KMS-11 (cell line): ENCODE measurements at regions not wholly inside any gene's neighbourhood (a gene's known extent, or its start where the extent isn't known, plus 50 kb on each side); places are given as distances from the start of the nearest gene placed in this dataset.

Experiments
- H2AFZ ChIP-seq: fragments of 200-600 bp; sonication (generic); 2 replicates; pipeline ENCODE4 v1.6.1; 2016; ENCODE audit warnings: antibody characterized with exemption, mixed run types, low read depth
- H3K27ac ChIP-seq: fragments of 200-600 bp; sonication (generic); 2 replicates; pipeline ENCODE4 v1.6.1; 2016; ENCODE audit warnings: mild to moderate bottlenecking, mixed run types
- H3K27me3 ChIP-seq: fragments of 200-600 bp; sonication (generic); 2 replicates; pipeline ENCODE4 v1.6.1; 2017; ENCODE audit warnings: mild to moderate bottlenecking, low read depth, mixed run types, moderate library complexity; ENCODE audit not compliant: insufficient read depth
- H3K36me3 ChIP-seq: fragments of 200-600 bp; sonication (generic); 2 replicates; pipeline ENCODE4 v1.6.1; 2017; ENCODE audit warnings: mild to moderate bottlenecking, mixed run types; ENCODE audit not compliant: insufficient read depth
- H3K4me1 ChIP-seq: fragments of 200-600 bp; sonication (generic); 2 replicates; pipeline ENCODE4 v1.6.1; 2016; ENCODE audit warnings: mild to moderate bottlenecking, low read depth, mixed run types; ENCODE audit not compliant: poor library complexity, severe bottlenecking
- H3K4me2 ChIP-seq: fragments of 200-600 bp; sonication (generic); 2 replicates; pipeline ENCODE4 v1.7.0; 2016; ENCODE audit warnings: mild to moderate bottlenecking, mixed run types
- H3K4me3 ChIP-seq: fragments of 200-600 bp; sonication (generic); IDR thresholded peaks from 2 replicates; pipeline ENCODE4 v1.6.1; 2017; ENCODE audit warnings: low read depth, low read length, mixed read lengths; ENCODE audit not compliant: insufficient read depth
- H3K79me2 ChIP-seq: fragments of 200-600 bp; sonication (generic); 2 replicates; pipeline ENCODE4 v1.6.1; 2016; ENCODE audit warnings: low read depth, mixed run types; ENCODE audit not compliant: insufficient read depth
- H3K9ac ChIP-seq: fragments of 200-600 bp; sonication (generic); 2 replicates; pipeline ENCODE4 v1.6.1; 2016; ENCODE audit warnings: mild to moderate bottlenecking, mixed run types
- H4K20me1 ChIP-seq: fragments of 200-600 bp; sonication (generic); 2 replicates; pipeline ENCODE4 v1.6.1; 2016; ENCODE audit warnings: mild to moderate bottlenecking, mixed run types; ENCODE audit not compliant: insufficient read depth
- TF ChIP-seq, protein P1 (sequence below): fragments of 200-600 bp; sonication (generic); conservative IDR thresholded peaks from 2 replicates; pipeline ENCODE4 v1.6.1; 2017; ENCODE audit warnings: low read depth, mild to moderate bottlenecking, antibody characterized with exemption, low read length, moderate library complexity, mixed read lengths

- Histone ChIP-seq H3K27me3 (no peaks in the 10 kb centered on the region), H3K9ac (no peak overlapping the region), H3K4me2 (no peak overlapping the region), H3K4me3 (no peak overlapping the region), H2AFZ (no peak overlapping the region), H3K27ac (no peak overlapping the region), H4K20me1 (no peaks in the 10 kb centered on the region), H3K36me3 (no peaks in the 10 kb centered on the region), H3K4me1 (no peaks in the 10 kb centered on the region), H3K79me2 (no peaks in the 10 kb centered on the region)
- TF ChIP-seq, protein P1, sequence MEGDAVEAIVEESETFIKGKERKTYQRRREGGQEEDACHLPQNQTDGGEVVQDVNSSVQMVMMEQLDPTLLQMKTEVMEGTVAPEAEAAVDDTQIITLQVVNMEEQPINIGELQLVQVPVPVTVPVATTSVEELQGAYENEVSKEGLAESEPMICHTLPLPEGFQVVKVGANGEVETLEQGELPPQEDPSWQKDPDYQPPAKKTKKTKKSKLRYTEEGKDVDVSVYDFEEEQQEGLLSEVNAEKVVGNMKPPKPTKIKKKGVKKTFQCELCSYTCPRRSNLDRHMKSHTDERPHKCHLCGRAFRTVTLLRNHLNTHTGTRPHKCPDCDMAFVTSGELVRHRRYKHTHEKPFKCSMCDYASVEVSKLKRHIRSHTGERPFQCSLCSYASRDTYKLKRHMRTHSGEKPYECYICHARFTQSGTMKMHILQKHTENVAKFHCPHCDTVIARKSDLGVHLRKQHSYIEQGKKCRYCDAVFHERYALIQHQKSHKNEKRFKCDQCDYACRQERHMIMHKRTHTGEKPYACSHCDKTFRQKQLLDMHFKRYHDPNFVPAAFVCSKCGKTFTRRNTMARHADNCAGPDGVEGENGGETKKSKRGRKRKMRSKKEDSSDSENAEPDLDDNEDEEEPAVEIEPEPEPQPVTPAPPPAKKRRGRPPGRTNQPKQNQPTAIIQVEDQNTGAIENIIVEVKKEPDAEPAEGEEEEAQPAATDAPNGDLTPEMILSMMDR, result no peak
Measured at GRCh38 chr2:126751477-126751876, 95.5 kb downstream of the GYPC start.

DNA sequence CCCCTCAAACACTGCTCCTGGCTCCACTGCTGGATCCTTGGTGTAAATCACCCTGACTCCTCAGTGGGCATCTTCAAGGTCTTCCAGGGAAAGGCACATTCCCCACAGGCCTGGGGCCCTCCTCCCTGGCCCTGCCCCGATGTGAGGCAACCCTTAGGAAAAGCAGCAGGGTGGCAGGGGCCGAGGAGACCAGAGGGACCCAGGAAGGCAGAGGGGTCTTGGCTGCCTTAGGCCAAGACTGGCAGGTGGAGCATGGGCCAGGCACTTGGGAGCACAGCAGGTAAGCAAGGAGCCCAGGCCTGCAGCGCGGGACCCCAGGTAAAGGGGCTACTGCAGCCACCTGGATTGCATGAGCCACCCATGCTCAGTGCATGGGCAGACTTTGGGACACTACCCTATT is 96.9 kb downstream of the GYPC start:
- no peaks in the 10 kb centered on the region for H3K4me1 ChIP-seq
- no peaks in the 10 kb centered on the region for H3K36me3 ChIP-seq
- H3K4me3 ChIP-seq, result no peak overlapping the region
- no peaks in the 10 kb centered on the region for H3K79me2 ChIP-seq
- H3K27me3 ChIP-seq, result no peaks in the 10 kb centered on the region
- TF ChIP-seq, protein P1, result no peak
- no peak overlapping the region for H3K9ac ChIP-seq
- H4K20me1 ChIP-seq, result no peaks in the 10 kb centered on the region
- H3K4me2 ChIP-seq, result no peak overlapping the region
- H2AFZ ChIP-seq, result no peak overlapping the region
- no peak overlapping the region for H3K27ac ChIP-seq

DNA sequence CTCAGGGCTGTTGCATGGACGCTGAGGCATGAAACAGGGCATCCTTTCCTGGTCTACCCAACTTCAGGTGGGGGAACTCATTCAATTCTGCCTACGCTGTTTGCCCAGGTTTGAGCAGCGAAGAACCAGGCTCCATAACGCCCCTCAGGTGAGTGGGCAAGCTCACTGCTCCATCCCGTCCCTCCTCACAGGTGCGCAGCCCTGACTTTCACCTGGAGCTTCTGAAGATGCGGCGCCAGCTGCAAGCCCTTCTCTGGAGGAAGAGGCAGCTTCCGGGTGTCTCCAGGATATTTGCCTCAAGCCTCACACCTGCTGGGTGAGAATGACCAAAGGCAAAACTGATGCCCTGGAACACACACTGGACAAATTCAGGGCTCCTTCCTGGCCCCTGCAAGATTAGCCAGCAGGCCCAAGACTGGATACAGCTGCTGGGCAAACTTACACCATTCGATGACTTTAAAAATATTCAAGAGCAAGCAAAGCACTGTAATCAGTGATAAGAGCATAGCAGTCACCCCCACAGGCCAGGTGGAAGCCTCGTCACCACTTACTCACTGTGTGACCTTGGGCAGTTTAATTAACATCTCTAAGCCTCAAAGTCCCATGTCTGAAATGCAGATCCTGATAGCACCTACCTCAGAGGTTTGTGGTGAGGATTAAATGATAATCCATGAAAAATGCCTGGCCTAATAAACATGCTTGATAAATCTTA is 97.7 kb downstream of the GYPC start:
- H4K20me1 ChIP-seq, result no peaks in the 10 kb centered on the region
- no peaks in the 10 kb centered on the region for H3K4me1 ChIP-seq
- no peak overlapping the region for H3K4me2 ChIP-seq
- no peak overlapping the region for H3K4me3 ChIP-seq
- no peaks in the 10 kb centered on the region for H3K27me3 ChIP-seq
- no peaks in the 10 kb centered on the region for H3K36me3 ChIP-seq
- no peak overlapping the region for H3K9ac ChIP-seq
- TF ChIP-seq, protein P1, result no peak
- no peak overlapping the region for H3K27ac ChIP-seq
- H2AFZ ChIP-seq, result no peak overlapping the region
- H3K79me2 ChIP-seq, result no peaks in the 10 kb centered on the region

GRCh38 chr2:126754240-126755004 is 98.5 kb downstream of the GYPC start:
- H3K27me3 ChIP-seq, result no peaks in the 10 kb centered on the region
- TF ChIP-seq, protein P1, result no peak
- H3K9ac ChIP-seq, result no peak overlapping the region
- no peak overlapping the region for H3K4me2 ChIP-seq
- no peaks in the 10 kb centered on the region for H4K20me1 ChIP-seq
- H3K27ac ChIP-seq, result no peak overlapping the region
- H3K36me3 ChIP-seq, result no peaks in the 10 kb centered on the region
- no peaks in the 10 kb centered on the region for H3K79me2 ChIP-seq
- no peaks in the 10 kb centered on the region for H3K4me1 ChIP-seq
- H2AFZ ChIP-seq, result no peak overlapping the region
- H3K4me3 ChIP-seq, result no peak overlapping the region
